Caco-2 (cell line): ENCODE measurements at regions not wholly inside any gene's neighbourhood (a gene's known extent, or its start where the extent isn't known, plus 50 kb on each side); places are given as distances from the start of the nearest gene placed in this dataset.

Experiments used
- BruUV-seq: library from RNA; stranded (reverse); fragments of 400-500 nt; replicated peaks from 2 replicates; lab custom pipeline; 2021; lab: Mats Ljungman, UMichigan
- CTCF ChIA-PET: fragments of 300-600 bp; sonication (Branson Sonifier 250); formaldehyde crosslinking; loops from one replicate; lab custom pipeline; 2022; ENCODE audit warnings: antibody characterized with exemption; lab: Charles Lee
- POLR2A ChIA-PET: fragments of 300-600 bp; sonication (Branson Sonifier 250); formaldehyde crosslinking; loops from one replicate; lab custom pipeline; 2022; ENCODE audit warnings: antibody characterized with exemption; lab: Charles Lee
- DNase-seq, 2 experiments: peaks; one replicate each; pipeline versions ENCODE4 v3.0.0 to v3.0.0-alpha.2; 2020 to 2022
- H3K27me3 ChIP-seq: replicated peaks from 2 replicates; pipeline ENCODE4 v1.6.0; 2011; ENCODE audit warnings: low read length; ENCODE audit not compliant: control insufficient read depth, insufficient read depth
- H3K36me3 ChIP-seq: 2 replicates; pipeline ENCODE4 v1.5.1; 2011; ENCODE audit warnings: low read length; ENCODE audit not compliant: control insufficient read depth, insufficient read depth
- H3K4me1 ChIP-seq: fragments of 250-450 bp; sonication (Bioruptor Pico); 2 replicates; pipeline ENCODE4 v1.5.1; 2020; ENCODE audit warnings: mild to moderate bottlenecking
- H3K4me3 ChIP-seq: 2 replicates; pipeline ENCODE4 v1.5.1; 2011; ENCODE audit warnings: low read depth, mild to moderate bottlenecking, control low read depth, low read length
- H3K9me3 ChIP-seq: fragments of 250-450 bp; sonication (Bioruptor Pico); 2 replicates; pipeline ENCODE4 v1.5.1; 2020; ENCODE audit warnings: mild to moderate bottlenecking, moderate library complexity
- H3K27ac Mint-ChIP-seq: one replicate; pipeline ENCODE4 v1.8.0; 2022; ENCODE audit warnings: mixed read lengths; ENCODE audit not compliant: unreplicated experiment
- H3K27me3 Mint-ChIP-seq: one replicate; pipeline ENCODE4 v1.8.0; 2022; ENCODE audit warnings: mixed read lengths; ENCODE audit not compliant: insufficient read depth, unreplicated experiment
- H3K36me3 Mint-ChIP-seq: one replicate; pipeline ENCODE4 v1.8.0; 2022; ENCODE audit warnings: mild to moderate bottlenecking, mixed read lengths; ENCODE audit not compliant: insufficient read depth, unreplicated experiment
- H3K4me1 Mint-ChIP-seq: one replicate; pipeline ENCODE4 v1.8.0; 2022; ENCODE audit warnings: low read depth, mixed read lengths; ENCODE audit not compliant: unreplicated experiment
- H3K4me3 Mint-ChIP-seq: one replicate; pipeline ENCODE4 v1.8.0; 2022; ENCODE audit warnings: mild to moderate bottlenecking, moderate library complexity, mixed read lengths; ENCODE audit not compliant: unreplicated experiment
- H3K9me3 Mint-ChIP-seq: one replicate; pipeline ENCODE4 v1.8.0; 2022; ENCODE audit warnings: mixed read lengths; ENCODE audit not compliant: unreplicated experiment
- intact Hi-C: fragments of 100-400 bp; cut with micrococcal nuclease; formaldehyde crosslinking; loops from one replicate; pipeline ENCODE4 v1.10.0; 2022; ENCODE audit not compliant: unreplicated experiment
- TF ChIP-seq, protein P1 (sequence below), 2 experiments: fragments of 200-600 bp in 1 of 2; IDR thresholded peaks; 1 replicate in 1 of 2; 2 replicates in 1 of 2; pipeline versions ENCODE4 v1.5.1 to v1.8.0; 2011 to 2022; ENCODE audit warnings: antibody characterized with exemption in 1 of 2, control low read depth in 1 of 2, inconsistent platforms in 1 of 2, low read depth in 1 of 2, low read length in 1 of 2, mild to moderate bottlenecking in 1 of 2, moderate library complexity in 1 of 2; ENCODE audit not compliant: insufficient read depth in 1 of 2, severe bottlenecking in 1 of 2, unreplicated experiment in 1 of 2

DNA sequence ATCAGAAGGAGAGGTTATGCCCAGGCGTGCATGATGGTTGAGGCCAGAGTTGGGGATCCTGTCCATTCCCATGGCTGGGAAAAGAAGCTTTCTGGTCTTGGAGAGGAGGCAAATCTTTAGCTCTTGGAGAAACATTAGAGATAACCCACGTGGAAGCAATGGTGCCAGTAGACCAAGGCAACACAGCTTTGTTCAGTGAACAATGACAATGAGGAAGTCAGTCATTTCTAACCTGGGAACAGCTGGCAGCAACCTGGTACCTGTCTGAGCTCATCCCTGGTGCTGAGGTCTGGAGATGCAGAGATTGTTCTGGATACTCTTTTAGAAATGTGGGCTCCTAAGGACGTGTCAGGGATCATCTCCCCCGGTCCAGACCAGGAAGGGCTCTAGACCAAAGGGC lies 76.7 kb upstream of the PAX1 start:
- no peaks in the 10 kb centered on the region for H3K9me3 Mint-ChIP-seq
- CTCF ChIA-PET = interaction anchor here (1.1 kb wide), 1 partner anchor 13 kb away, joined by 3 read pairs; no protein-coding TSS in a partner anchor
- no peaks in the 10 kb centered on the region for H3K36me3 Mint-ChIP-seq
- intact Hi-C loops = no loop called here
- BruUV-seq = no TSS peak
- DNase-seq = no peak
- Histone ChIP-seq H3K4me1 (no peaks in the 10 kb centered on the region), H3K27me3 (no peaks in the 10 kb centered on the region), H3K36me3 (no peaks in the 10 kb centered on the region), H3K9me3 (0 out of 2 replicates have a peak, but pooled peaks cover 4% of the 10 kb centered on the region), H3K4me3 (no peak overlapping the region)
- H3K27ac Mint-ChIP-seq = no peak overlapping the region
- POLR2A ChIA-PET = no interaction called here
- peaks cover 36% of the 10 kb centered on the region for H3K27me3 Mint-ChIP-seq
- no peak overlapping the region for H3K4me3 Mint-ChIP-seq
- TF ChIP-seq, protein P1, sequence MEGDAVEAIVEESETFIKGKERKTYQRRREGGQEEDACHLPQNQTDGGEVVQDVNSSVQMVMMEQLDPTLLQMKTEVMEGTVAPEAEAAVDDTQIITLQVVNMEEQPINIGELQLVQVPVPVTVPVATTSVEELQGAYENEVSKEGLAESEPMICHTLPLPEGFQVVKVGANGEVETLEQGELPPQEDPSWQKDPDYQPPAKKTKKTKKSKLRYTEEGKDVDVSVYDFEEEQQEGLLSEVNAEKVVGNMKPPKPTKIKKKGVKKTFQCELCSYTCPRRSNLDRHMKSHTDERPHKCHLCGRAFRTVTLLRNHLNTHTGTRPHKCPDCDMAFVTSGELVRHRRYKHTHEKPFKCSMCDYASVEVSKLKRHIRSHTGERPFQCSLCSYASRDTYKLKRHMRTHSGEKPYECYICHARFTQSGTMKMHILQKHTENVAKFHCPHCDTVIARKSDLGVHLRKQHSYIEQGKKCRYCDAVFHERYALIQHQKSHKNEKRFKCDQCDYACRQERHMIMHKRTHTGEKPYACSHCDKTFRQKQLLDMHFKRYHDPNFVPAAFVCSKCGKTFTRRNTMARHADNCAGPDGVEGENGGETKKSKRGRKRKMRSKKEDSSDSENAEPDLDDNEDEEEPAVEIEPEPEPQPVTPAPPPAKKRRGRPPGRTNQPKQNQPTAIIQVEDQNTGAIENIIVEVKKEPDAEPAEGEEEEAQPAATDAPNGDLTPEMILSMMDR (IDR thresholded peaks at IDR 0.05; ENCODE audit: insufficient read depth in 1 of 2, low read depth in 1 of 2, low read length in 1 of 2, severe bottlenecking in 1 of 2, unreplicated experiment in 1 of 2) = no peak
- no peaks in the 10 kb centered on the region for H3K4me1 Mint-ChIP-seq

DNA sequence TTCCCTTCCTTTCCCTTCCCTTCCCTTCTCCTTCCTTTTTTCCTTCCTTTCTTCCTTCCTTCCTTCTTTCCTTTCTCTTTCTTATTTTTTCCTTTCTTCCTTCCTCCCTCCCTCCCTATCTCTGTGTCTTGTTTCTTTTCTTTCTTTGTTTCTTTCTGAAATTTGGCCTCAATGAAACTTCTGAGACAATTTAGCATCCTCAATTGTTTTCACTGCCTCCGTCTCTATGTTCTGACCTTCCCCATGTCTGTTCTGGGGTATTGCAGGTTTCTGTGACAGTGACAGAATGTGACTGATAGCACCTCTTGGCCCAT lies 81.7 kb upstream of the PAX1 start:
- CTCF ChIA-PET = no interaction called here

DNA sequence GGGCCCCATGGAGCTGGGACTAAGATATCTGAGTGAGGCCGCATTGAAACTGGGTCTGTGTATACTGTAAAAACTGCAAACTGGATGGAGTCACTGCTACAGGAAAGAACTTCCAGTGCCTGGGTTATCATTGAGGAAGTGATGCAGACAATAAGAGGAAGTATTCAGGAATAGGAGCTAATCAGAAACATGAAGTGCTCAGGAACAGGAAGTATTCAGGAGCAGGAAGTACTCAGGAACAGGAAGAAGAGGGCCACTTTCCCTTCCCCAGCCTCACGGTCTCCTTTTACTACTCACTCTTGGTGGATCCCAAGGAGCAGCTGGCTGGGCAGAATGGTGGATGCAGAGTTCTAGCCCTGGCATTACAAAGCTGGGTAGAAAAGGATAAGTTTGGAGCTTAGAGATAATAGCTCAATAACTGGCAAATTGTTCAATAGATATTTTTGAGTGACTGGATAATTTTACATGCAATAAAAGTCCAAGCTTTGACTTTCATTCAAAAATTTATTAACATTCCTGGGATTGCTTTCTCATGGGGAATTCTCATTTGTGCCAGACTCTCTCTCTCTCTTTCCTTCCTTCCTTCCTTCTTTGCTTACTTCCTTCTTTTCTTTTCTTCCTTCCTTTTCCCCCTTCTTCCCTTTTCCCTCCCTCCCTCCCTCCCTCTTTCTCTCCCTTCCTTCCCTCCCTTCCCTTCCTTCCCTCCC lies 82.2 kb upstream of the PAX1 start:
- POLR2A ChIA-PET = no interaction called here
- DNase-seq = no peak
- Histone ChIP-seq H3K4me3 (no peak overlapping the region), H3K4me1 (no peaks in the 10 kb centered on the region), H3K36me3 (no peaks in the 10 kb centered on the region), H3K27me3 (no peaks in the 10 kb centered on the region), H3K9me3 (0 out of 2 replicates have a peak, but pooled peaks cover 4% of the 10 kb centered on the region)
- intact Hi-C loops = no loop called here
- no peaks in the 10 kb centered on the region for H3K4me1 Mint-ChIP-seq
- TF ChIP-seq, protein P1 (IDR thresholded peaks at IDR 0.05; ENCODE audit: insufficient read depth in 1 of 2, low read depth in 1 of 2, low read length in 1 of 2, severe bottlenecking in 1 of 2, unreplicated experiment in 1 of 2) = no peak
- no peak overlapping the region for H3K27ac Mint-ChIP-seq
- H3K9me3 Mint-ChIP-seq = no peaks in the 10 kb centered on the region
- BruUV-seq = no TSS peak
- H3K36me3 Mint-ChIP-seq = no peaks in the 10 kb centered on the region
- no peak overlapping the region for H3K4me3 Mint-ChIP-seq
- CTCF ChIA-PET = no interaction called here
- peaks cover 40% of the 10 kb centered on the region for H3K27me3 Mint-ChIP-seq

More for the DNA sequence above, 81.7 kb upstream of the PAX1 start:
- Mint-ChIP-seq H3K27ac (no peak overlapping the region), H3K9me3 (no peaks in the 10 kb centered on the region), H3K36me3 (no peaks in the 10 kb centered on the region), H3K27me3 (peaks cover 43% of the 10 kb centered on the region), H3K4me1 (no peaks in the 10 kb centered on the region), H3K4me3 (no peak overlapping the region)
- intact Hi-C loops = no loop called here
- TF ChIP-seq, protein P1 (IDR thresholded peaks at IDR 0.05; ENCODE audit: insufficient read depth in 1 of 2, low read depth in 1 of 2, low read length in 1 of 2, severe bottlenecking in 1 of 2, unreplicated experiment in 1 of 2) = no peak
- no peaks in the 10 kb centered on the region for H3K4me1 ChIP-seq
- H3K36me3 ChIP-seq = no peaks in the 10 kb centered on the region
- POLR2A ChIA-PET = no interaction called here
- DNase-seq = no peak
- 0 out of 2 replicates have a peak, but pooled peaks cover 4% of the 10 kb centered on the region for H3K9me3 ChIP-seq
- H3K4me3 ChIP-seq = no peak overlapping the region
- no TSS peak for BruUV-seq
- no peaks in the 10 kb centered on the region for H3K27me3 ChIP-seq
